PC-9 (cell line): ENCODE measurements at regions not wholly inside any gene's neighbourhood (a gene's known extent, or its start where the extent isn't known, plus 50 kb on each side); places are given as distances from the start of the nearest gene placed in this dataset.

Source experiments
- EZH2 ChIP-seq: fragments of 200-600 bp; sonication (generic); IDR thresholded peaks from 2 replicates; pipeline ENCODE4 v1.8.0; 2017; ENCODE audit warnings: antibody characterized with exemption, low read depth
- TF ChIP-seq, protein P1 (sequence below): fragments of 200-600 bp; sonication (generic); conservative IDR thresholded peaks from 2 replicates; pipeline ENCODE4 v1.6.1; 2017; ENCODE audit warnings: mixed run types, antibody characterized with exemption, mild to moderate bottlenecking, moderate library complexity

DNA sequence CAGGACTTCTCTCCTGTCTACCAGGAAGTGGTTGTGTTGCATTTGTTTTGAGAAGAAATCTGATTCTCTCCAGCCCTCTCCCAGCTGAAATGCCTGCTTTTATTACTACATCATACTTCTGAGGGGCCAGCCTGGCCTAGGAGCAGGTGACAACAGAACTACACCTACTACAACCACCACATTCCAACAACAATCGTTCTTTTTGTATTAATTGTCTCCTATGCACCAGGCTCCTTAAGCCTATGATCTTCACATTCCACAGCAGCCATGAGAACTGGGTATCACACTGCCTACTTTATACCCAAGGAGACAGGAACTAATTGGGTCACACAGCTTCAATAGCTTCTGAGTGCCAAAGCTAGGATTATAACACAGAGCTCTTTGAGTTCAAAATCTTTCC, 167.7 kb downstream of the TDRD15 start:
- TF ChIP-seq, protein P1, sequence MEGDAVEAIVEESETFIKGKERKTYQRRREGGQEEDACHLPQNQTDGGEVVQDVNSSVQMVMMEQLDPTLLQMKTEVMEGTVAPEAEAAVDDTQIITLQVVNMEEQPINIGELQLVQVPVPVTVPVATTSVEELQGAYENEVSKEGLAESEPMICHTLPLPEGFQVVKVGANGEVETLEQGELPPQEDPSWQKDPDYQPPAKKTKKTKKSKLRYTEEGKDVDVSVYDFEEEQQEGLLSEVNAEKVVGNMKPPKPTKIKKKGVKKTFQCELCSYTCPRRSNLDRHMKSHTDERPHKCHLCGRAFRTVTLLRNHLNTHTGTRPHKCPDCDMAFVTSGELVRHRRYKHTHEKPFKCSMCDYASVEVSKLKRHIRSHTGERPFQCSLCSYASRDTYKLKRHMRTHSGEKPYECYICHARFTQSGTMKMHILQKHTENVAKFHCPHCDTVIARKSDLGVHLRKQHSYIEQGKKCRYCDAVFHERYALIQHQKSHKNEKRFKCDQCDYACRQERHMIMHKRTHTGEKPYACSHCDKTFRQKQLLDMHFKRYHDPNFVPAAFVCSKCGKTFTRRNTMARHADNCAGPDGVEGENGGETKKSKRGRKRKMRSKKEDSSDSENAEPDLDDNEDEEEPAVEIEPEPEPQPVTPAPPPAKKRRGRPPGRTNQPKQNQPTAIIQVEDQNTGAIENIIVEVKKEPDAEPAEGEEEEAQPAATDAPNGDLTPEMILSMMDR = no peak
- no peak for TF ChIP-seq EZH2
